ENCODE measurements at regions not wholly inside any gene's neighbourhood (a gene's known extent, or its start where the extent isn't known, plus 50 kb on each side); places are given as distances from the start of the nearest gene placed in this dataset.
A peak's percentile ranks its signal among the peaks of the same experiment; 100 is the strongest.
"Not testable (repeated sequence)": the region's sequence is repeated elsewhere in the genome, so short reads cannot be mapped to it uniquely, and the experiment has no call there.

- no peak for DNase-seq
These were observed 127.7 kb downstream of the ALDH8A1 start for GRCh38 chr6:134821928-134822864.

- DNase-seq, result no peak
These were observed 128.5 kb downstream of the ALDH8A1 start for GRCh38 chr6:134821397-134821796.

DNA sequence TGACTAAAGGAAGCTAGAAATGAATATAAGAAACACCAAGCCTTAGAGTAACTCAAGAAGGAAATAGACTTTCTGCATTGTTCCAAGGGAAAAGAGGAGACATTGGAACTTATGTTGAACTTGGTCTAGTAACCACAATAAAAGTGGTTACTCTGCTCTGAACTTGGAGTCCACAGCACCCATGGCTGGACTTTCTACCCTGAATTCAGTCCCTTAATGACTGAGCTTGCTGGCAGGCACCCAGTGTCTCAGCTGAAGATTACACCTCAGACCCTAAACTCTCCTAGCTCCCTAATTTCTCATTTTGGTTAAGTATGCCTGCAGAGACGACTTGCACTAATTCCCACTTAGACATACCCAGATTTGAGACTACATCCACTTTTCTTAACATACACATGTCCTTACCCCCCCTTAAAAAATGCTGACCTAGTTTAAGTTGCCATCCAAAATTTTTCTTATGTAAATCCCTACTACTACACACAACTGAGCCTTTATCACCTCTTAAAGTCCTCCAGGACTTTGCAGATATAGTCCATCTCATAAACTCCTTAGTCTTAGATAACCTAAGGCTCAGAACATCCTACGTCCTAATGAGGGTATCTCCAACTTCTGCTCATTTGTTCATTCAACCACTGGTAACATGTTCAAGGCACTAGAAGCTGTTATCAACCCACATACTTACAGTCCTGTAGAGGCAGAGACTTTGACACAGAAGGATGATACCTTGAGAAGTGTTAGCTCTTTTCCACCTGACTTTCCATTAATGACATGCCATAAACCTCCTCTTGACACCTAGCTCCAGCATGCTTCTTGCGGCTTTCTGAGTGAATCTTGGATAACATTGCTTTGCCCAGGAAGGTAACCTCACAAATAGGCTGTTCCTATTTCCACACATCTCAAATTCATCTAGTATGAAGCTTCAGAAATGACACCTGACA, 129.8 kb downstream of the ALDH8A1 start:
- DNase-seq, result no peak

DNA sequence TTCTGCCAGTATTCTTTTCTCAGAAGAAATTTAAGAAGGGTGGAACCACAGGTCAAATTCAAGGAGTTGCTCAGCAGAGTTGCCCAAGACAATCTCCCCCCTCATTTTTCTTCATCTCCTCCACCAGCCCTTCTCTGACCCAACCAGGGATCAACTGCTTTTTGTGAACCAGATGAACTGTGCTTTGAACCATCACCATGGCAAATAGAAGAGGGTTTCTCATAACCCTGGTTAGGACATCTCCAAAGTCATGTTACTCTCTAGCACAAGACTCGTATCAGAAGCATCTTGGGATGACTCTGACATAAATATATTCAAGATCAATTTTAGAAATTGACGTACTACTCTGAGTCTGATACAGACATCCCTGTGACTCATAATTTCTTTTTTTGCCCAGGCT, 130.7 kb downstream of the ALDH8A1 start:
- no peak for DNase-seq

GRCh38 chr6:134817448-134817847, 132.5 kb downstream of the ALDH8A1 start:
- no peak for DNase-seq

- DNase-seq, result no peak
These were observed 133.1 kb downstream of the ALDH8A1 start for GRCh38 chr6:134816780-134817179.

- no peak for DNase-seq
These were observed 133.6 kb downstream of the ALDH8A1 start for GRCh38 chr6:134816300-134816699.

GRCh38 chr6:134814076-134814695, 135.7 kb downstream of the ALDH8A1 start:
- DNase-seq, result no peak

DNA sequence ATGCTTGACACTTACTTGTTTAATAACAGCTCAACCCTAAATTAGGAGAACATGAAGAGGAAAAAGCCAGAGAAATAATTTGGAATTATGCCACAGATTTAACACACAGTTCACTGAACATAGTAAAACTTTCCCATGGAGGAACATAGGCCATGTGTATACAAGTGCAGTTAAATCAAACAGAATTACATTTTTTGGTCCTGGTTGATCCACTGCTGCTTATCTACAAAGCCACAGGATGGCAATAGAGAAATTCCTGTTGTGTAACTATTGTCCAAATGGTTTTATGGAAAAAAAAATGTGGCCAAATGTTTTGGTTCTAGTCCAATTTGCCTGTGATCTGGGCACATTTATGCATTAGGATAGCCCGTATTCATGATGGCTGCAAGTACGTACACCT, 136.8 kb downstream of the ALDH8A1 start:
- DNase-seq, result no peak

DNA sequence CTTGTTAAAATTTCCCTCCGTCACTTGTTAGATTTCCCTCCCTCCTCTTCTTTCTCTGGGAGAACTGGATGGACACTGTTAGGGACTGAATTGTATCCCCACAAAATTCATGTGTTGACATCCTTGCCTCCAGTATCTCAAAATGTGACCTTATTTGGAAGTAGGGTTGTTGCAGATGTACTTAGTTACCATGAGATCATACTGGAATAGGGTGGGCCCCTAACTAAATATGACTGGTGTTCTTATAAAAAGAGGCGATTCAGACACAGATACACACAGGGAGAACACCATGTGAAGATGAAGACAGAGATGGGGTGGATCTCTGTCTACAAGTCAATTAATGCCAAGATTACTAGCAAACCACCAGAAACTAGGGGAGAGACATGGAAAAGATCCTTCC, 139.5 kb downstream of the ALDH8A1 start:
- no peak for DNase-seq

DNA sequence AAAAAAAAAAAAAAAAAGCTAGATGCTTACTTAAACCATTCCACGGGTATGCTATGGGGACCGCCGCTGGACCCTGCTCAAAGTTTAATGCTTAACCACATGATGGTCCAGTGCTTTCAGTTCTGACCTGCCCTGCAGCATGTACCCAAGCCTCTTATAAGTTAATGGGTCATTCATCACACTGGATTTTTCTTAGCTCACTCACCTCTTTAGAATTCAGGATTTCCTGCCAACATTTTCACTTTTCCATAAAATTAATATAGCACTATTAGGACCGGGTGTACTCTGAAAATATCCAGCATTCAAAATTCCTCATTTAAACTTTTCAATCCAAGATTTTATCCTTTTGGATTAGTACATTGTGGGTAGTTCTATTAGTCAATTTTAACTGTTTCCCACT, 140.8 kb downstream of the ALDH8A1 start:
- DNase-seq, result no peak

DNA sequence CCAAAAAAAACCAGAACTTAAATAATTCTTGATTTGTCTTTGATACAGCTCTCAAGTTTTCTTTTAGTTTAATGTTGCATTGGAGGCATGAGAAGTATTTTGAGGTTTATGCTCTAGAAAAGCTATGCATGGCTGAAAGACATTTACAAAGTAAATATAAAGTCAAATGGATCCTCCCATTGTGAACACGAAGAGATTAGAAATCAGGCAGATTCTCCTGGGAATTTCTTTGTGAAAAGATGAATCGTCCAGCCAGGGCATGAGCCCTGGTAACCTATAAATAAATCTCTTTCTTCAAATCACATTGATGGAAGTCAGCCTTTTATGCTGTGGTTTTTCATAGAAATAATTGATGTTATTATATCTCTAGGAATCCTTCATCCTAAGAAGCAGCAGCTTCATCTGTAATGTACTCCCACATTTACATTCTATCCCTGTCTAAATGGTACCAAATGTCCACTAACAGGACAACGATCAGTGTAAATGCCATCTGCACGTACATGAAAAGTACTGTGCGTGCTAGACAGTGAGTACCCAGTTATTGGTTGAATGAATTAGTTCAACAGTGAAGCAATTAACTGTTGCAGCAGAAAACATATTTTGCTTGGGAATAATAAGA, 143.6 kb downstream of the ALDH8A1 start:
- no peak for DNase-seq

- DNase-seq, result no peak
These were observed 144.7 kb downstream of the ALDH8A1 start for GRCh38 chr6:134805168-134805567.

- not testable (repeated sequence) for DNase-seq
These were observed 145.6 kb downstream of the ALDH8A1 start for GRCh38 chr6:134804311-134804710.

- no peak for DNase-seq
These were observed 147.4 kb downstream of the ALDH8A1 start for GRCh38 chr6:134802426-134803058.

- no peak for DNase-seq
These were observed 152.3 kb downstream of the ALDH8A1 start for GRCh38 chr6:134797400-134798113.

DNA sequence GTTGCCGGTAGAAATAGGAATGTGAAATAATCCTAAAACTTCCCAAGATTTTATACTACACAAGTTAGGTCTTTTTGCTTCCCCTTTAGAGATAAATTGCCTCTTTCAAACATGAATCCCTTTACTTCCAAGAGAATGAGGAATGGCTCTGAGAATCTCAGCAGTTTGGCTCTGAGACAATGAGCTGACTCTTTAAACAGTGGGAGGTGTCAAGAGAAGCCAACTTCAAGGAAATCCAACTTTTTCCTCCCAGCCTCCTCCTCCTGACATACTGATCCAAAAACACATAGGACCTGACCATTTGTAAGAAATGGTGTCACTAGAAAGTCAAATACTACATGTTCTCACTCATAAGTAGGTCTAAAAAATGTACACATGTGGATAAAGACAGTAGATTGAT, 154.2 kb downstream of the ALDH8A1 start:
- no peak for DNase-seq

DNA sequence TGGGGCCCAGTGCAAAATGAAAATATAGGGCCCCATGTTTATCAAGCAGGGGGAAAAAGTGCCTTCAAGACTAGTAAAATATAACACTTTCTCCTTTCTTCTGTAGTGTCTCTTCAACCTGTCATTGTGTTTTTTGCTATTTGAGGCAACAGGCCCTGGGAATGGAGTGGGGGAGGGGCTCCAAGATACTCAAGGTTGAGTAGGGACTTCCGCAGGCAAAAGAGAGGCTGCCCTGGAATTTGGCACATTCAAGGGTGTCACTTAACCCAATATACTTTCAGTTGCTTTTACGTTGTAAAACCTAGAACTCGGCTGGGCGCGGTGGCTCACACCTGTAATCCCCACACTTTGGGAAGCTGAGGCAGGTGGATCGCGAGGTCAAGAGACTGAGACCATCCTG, 154.9 kb downstream of the ALDH8A1 start:
- no peak for DNase-seq

DNA sequence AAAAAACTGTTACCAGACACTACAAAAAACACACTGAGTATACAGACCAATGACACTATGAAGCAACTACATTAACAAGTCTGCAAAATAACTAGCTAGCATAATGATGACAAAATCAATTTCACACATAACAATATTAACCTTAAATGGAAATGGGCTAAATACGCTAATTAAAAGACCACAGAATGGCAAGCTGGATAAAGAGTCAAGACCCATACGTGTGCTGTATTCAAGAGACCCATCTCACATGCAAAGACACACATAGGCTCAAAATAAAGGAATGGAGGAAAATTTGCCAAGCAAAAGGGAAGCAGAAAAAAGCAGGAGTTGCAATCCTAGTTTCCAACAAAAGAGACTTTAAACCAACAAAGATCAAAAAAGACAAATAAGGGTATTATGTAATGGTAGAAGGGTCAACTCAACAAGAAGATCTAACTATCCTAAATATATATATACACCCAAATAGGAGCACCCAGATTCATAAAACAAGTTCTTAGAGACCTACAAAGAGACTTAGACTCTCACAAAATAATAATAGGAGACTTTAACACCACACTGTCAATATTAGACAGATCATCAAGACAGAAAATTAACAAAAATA, 158.6 kb downstream of the ALDH8A1 start:
- not testable (repeated sequence) for DNase-seq

DNA sequence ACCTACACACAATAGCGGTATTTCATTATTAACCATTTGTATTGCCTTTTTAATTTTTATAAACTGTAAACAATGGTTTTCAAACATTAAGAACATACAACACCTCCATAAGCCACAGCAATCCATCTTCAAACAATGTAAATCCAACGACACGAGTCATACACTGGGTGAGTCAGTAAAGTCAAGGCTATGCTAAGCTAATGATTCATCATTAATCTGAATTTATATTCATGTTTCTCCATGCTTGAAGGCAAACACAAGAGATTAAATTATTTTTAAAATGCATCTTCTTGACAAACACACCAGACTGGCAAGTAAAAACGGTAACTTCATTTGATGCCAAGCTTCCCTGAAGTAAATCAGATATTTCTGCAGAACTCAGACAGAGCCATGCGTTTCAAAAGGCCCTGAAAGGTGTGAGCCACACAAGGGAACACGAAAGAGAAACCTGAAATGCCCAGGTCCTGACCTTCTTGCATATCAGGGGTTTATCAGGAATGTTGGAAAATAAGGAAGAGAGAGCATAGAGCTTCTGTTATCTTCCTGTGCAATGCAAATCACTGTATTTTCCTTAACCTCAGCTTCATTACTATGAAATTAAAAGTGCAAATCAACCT, 162.5 kb downstream of the ALDH8A1 start:
- peak; percentile 54 for DNase-seq

- no peak for DNase-seq
These were observed 165.6 kb downstream of the ALDH8A1 start for GRCh38 chr6:134784336-134784735.

All from NCI-H526 treated with DMSO at 0.1 percent for 48 hours (cell line).